Pancreas (tissue), 10 donors: ENCODE measurements at regions not wholly inside any gene's neighbourhood (a gene's known extent, or its start where the extent isn't known, plus 50 kb on each side); places are given as distances from the start of the nearest gene placed in this dataset.

Experiments
- ATAC-seq, 4 donors: fragments of 200-7000 bp; cut with Tn5 transposase; one replicate each; pipeline versions ENCODE4 v1.8.0 to v1.9.1; 2020; ENCODE audit warnings: mild to moderate bottlenecking in 4 of 4, moderate library complexity in 4 of 4
- DNase-seq, 6 donors: peaks; one replicate each; pipeline ENCODE4 v3.0.0-alpha.2; 2020
- FAIRE-seq: peaks from 2 replicates; lab custom pipeline; 2012; peaks lifted over from hg19 to GRCh38; lab: Jason Lieb, UNC
- H3K27ac ChIP-seq, 4 donors: fragments of 200-600 bp; sonication (generic); 1 replicate in 3 of 4; 2 replicates in 1 of 4; pipeline versions ENCODE4 v1.5.0 to v1.8.0; 2020
- H3K27me3 ChIP-seq, 4 donors: fragments of 200-600 bp; one replicate each; pipeline ENCODE4 v1.8.0; 2021
- H3K36me3 ChIP-seq, 3 donors: fragments of 200-600 bp; sonication (generic) in 1 of 3; one replicate each; pipeline versions ENCODE4 v1.5.0 to v1.8.0; 2020 to 2021
- H3K4me1 ChIP-seq, 3 donors: fragments of 200-600 bp; one replicate each; pipeline ENCODE4 v1.8.0; 2021
- H3K4me3 ChIP-seq, 4 donors: fragments of 200-600 bp; sonication (generic) in 2 of 4; one replicate each; pipeline versions ENCODE4 v1.5.0 to v1.8.0; 2020 to 2021
- H3K9me3 ChIP-seq, 4 donors: fragments of 200-600 bp; one replicate each; pipeline ENCODE4 v1.8.0; 2021
- WGBS, 2 donors: extraction: QIAGEN DNeasy Blood & Tissue Kit; methylation state at CpG; one replicate each; pipeline ENCODE4 v1.1.7; 2013; 5-methylcytosine and 5-hydroxymethylcytosine counted together
- intact Hi-C, 3 donors: fragments of 100-400 bp; cut with DNase I; formaldehyde crosslinking; loops; one replicate each; pipeline versions ENCODE4 v1.11.1 to v1.14.2; 2022
- TF ChIP-seq, protein P1 (sequence below), 4 donors: fragments of 200-600 bp; sonication (generic) in 3 of 4; IDR thresholded peaks; one replicate each; pipeline versions ENCODE4 v1.5.0 to v1.8.0; 2021; ENCODE audit warnings: antibody characterized with exemption in 4 of 4
- donor health status: healthy with polysubstance abuse.
- donor health status: DM: no; HTN: no; CAD: no; lungs with moderate emphysema.
- donor health status: DM: no; HTN: no; CAD: no.
- donor health status: control.
- donor health status: control.
- donor health status: Bipolar disorder and iron deficiency.
- donor health status: DM: yes; HTN: yes; CAD: no.
- donor health status: DM: no; HTN: no; CAD: no.
- donor health status: DM: no; HTN: no; CAD: no.
- donor health status: DM: yes; HTN: yes; CAD: no.

DNA sequence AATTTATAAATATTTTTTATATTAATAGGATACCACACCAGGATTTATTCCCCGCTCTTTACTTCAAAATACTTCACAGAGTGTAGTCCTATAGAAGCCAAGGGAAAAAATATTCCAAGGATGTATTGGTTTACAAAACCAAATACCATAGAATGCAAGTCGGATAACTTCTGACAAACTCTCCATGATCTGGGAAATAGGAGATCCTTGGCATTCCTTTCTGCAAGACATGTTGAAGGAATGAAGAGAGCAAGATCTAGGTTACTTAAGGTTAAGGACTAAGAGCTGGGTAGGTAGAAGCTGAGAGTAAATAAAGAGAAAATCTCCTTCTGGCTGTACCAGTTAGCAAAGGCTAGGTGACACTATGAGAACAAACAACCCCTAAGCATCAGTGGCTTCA lies 141.2 kb downstream of the LRATD1 start:
- Histone ChIP-seq H3K27me3 (no peaks in the 10 kb centered on the region), H3K4me3 (no peak overlapping the region), H3K9me3 (no peaks in the 10 kb centered on the region), H3K4me1 (no peaks in the 10 kb centered on the region), H3K27ac (no peak overlapping the region), H3K36me3 (no peaks in the 10 kb centered on the region)
- FAIRE-seq: no peak
- TF ChIP-seq, protein P1, sequence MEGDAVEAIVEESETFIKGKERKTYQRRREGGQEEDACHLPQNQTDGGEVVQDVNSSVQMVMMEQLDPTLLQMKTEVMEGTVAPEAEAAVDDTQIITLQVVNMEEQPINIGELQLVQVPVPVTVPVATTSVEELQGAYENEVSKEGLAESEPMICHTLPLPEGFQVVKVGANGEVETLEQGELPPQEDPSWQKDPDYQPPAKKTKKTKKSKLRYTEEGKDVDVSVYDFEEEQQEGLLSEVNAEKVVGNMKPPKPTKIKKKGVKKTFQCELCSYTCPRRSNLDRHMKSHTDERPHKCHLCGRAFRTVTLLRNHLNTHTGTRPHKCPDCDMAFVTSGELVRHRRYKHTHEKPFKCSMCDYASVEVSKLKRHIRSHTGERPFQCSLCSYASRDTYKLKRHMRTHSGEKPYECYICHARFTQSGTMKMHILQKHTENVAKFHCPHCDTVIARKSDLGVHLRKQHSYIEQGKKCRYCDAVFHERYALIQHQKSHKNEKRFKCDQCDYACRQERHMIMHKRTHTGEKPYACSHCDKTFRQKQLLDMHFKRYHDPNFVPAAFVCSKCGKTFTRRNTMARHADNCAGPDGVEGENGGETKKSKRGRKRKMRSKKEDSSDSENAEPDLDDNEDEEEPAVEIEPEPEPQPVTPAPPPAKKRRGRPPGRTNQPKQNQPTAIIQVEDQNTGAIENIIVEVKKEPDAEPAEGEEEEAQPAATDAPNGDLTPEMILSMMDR (IDR thresholded peaks at IDR 0.05): no peak
- no peak for DNase-seq
- intact Hi-C loops: no loop called here
- ATAC-seq: no peak
- WGBS, 2 donors: 88 to 94% methylated on average over 2 of the region's 2 CpGs

DNA sequence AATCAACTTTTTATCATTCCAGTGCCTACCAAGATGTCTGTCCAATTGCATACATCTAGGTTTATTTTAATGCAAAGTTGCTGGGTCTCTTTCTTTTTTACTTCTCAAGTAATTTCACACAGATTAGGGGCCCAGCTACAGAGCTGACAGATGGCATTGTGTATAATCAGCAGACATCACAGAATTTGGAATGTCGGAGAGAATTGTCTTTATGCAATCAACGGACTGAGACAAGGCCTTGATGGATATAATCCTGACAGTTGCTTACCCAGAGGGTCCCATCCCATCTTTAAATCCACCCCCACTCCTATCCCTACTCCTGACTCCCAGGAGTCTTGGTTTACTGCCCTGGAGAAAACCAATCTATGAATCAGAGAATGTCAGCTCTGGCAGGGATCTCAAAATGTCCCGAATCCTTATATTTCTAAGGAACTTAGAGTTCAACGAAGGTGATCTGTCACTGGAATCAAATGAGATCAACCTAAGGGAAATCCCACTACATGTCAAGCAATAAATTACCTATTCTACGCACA lies 142.0 kb downstream of the LRATD1 start:
- H3K4me1 ChIP-seq: no peaks in the 10 kb centered on the region
- H3K27me3 ChIP-seq: no peaks in the 10 kb centered on the region
- no peak for ATAC-seq
- WGBS, 2 donors: 76 to 77% methylated on average over 5 of the region's 5 CpGs
- TF ChIP-seq, protein P1 (IDR thresholded peaks at IDR 0.05): no peak
- no peak overlapping the region for H3K4me3 ChIP-seq
- intact Hi-C loops: no loop called here
- no peaks in the 10 kb centered on the region for H3K9me3 ChIP-seq
- DNase-seq: no peak
- no peaks in the 10 kb centered on the region for H3K36me3 ChIP-seq
- no peak for FAIRE-seq
- H3K27ac ChIP-seq: no peak overlapping the region

DNA sequence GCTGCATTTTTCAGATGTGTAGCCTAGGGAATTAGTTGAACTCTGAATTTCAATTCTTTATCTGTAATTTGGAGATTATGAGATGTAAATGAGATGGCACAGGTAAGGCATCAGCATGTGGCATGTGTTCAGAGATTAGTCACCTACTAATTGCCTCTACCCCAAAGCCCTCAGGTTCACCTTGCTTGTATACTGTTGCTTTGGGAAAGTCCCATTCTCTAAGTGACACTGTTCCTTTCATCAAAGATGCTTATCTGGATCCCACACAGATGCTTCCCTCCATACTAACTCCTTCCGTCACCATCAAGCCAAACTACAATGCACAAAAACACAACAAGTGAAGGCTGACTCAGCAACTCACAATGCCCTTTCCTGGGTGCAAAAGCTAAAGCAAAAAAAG lies 143.7 kb downstream of the LRATD1 start:
- Histone ChIP-seq H3K4me1 (no peaks in the 10 kb centered on the region), H3K27ac (no peak overlapping the region), H3K36me3 (no peaks in the 10 kb centered on the region), H3K9me3 (no peaks in the 10 kb centered on the region), H3K27me3 (no peaks in the 10 kb centered on the region), H3K4me3 (no peak overlapping the region)
- FAIRE-seq: no peak
- TF ChIP-seq, protein P1 (IDR thresholded peaks at IDR 0.05): no peak
- no peak for ATAC-seq
- 36 to 58% methylated on average over 1 of the region's 1 CpG for WGBS, 2 donors
- no peak for DNase-seq
- intact Hi-C loops: no loop called here

DNA sequence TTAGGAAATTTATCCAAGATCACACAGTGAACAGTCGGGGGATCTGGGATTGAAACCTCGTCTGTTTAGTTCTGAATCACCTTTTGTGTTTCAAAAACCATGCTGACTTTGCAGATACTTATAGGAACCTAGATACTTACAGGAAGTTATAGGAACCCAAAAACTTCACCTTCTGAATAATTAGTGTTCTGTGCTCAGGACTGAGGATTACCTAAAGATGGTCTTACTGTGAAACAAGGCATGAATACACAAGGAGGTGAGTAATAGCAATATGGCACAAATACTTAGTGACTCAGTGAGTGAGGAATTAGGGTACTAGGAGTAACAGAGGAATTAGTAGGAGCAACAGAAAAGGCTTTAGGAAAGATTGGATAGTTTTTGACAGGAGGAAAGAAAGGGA lies 145.5 kb downstream of the LRATD1 start:
- H3K36me3 ChIP-seq: no peaks in the 10 kb centered on the region
- no peaks in the 10 kb centered on the region for H3K9me3 ChIP-seq
- H3K4me3 ChIP-seq: no peak overlapping the region
- ATAC-seq: no peak
- no peaks in the 10 kb centered on the region for H3K27me3 ChIP-seq
- intact Hi-C loops: no loop called here
- no peak overlapping the region for H3K27ac ChIP-seq
- DNase-seq: no peak
- TF ChIP-seq, protein P1 (IDR thresholded peaks at IDR 0.05): no peak
- no peak for FAIRE-seq
- WGBS, 2 donors: 83 to 88% methylated on average over 2 of the region's 2 CpGs
- H3K4me1 ChIP-seq: no peaks in the 10 kb centered on the region

DNA sequence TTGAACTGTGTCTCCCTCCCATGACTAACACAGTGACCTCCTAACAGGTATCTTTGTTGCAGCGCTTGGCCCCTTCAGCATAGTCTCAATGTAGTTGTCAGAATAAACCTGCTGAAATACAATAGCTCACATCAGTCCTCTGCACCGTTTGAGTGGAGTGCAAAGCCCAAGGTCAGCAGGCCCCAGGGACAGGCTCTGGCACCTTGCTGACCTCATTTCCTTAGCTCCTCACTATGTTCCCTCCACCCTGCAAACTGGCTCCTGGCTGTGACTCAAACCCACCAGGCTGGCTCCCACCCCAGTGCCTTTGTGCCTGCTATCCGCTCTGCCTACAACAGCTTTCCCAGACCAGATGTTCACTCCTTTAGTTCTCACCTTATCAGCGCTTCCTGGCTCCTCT lies 146.7 kb downstream of the LRATD1 start:
- WGBS, 2 donors: 67 to 70% methylated on average over 4 of the region's 4 CpGs
- no peaks in the 10 kb centered on the region for H3K9me3 ChIP-seq
- DNase-seq: no peak
- ATAC-seq: no peak
- no peak overlapping the region for H3K4me3 ChIP-seq
- FAIRE-seq: no peak
- H3K27me3 ChIP-seq: no peaks in the 10 kb centered on the region
- intact Hi-C loops: no loop called here
- TF ChIP-seq, protein P1 (IDR thresholded peaks at IDR 0.05): no peak
- H3K36me3 ChIP-seq: no peaks in the 10 kb centered on the region
- H3K4me1 ChIP-seq: no peaks in the 10 kb centered on the region
- no peak overlapping the region for H3K27ac ChIP-seq
